OCI-LY3 (cell line): ENCODE measurements at regions not wholly inside any gene's neighbourhood (a gene's known extent, or its start where the extent isn't known, plus 50 kb on each side); places are given as distances from the start of the nearest gene placed in this dataset.

Experiments used
- H2AFZ ChIP-seq: fragments of 200-600, 300-600 bp; shearing (Covaris generic); 2 replicates; pipeline ENCODE4 v1.6.0; 2014; ENCODE audit warnings: antibody characterized with exemption, low read depth, low read length
- H3K27ac ChIP-seq: fragments of 200-600, 300-600 bp; sonication (generic); 2 replicates; pipeline ENCODE4 v1.5.1; 2014; ENCODE audit warnings: mild to moderate bottlenecking, low read length, moderate library complexity, mixed read lengths
- H3K27me3 ChIP-seq: fragments of 200-600, 300-600 bp; sonication (generic); 2 replicates; pipeline ENCODE4 v1.6.1; 2014; ENCODE audit warnings: low read depth, low read length, mixed read lengths
- H3K36me3 ChIP-seq: fragments of 200-600, 300-600 bp; sonication (generic); replicated peaks from 2 replicates; pipeline ENCODE3; 2014; ENCODE audit warnings: low read depth, low read length, mixed read lengths
- H3K4me1 ChIP-seq: fragments of 300-600, 200-600 bp; sonication (generic); 2 replicates; pipeline ENCODE4 v1.6.1; 2014; ENCODE audit warnings: low read length, mixed read lengths
- H3K4me2 ChIP-seq: fragments of 200-600, 300-600 bp; sonication (generic); 2 replicates; pipeline ENCODE4 v1.6.1; 2014; ENCODE audit warnings: low read length, mixed read lengths
- H3K4me3 ChIP-seq: fragments of 300-600, 200-600 bp; sonication (generic); 2 replicates; pipeline ENCODE4 v1.5.1; 2014; ENCODE audit warnings: antibody characterized with exemption, mild to moderate bottlenecking, low read length, moderate library complexity
- H3K79me2 ChIP-seq: fragments of 300-600, 200-600 bp; shearing (Covaris generic); 2 replicates; pipeline ENCODE4 v1.6.1; 2014; ENCODE audit warnings: mild to moderate bottlenecking, low read length, mixed read lengths
- H3K9ac ChIP-seq: fragments of 300-600, 200-600 bp; shearing (Covaris generic); 2 replicates; pipeline ENCODE4 v1.6.0; 2014; ENCODE audit warnings: mild to moderate bottlenecking, low read length, moderate library complexity
- H3K9me3 ChIP-seq: fragments of 200-600, 300-600 bp; shearing (Covaris generic); 2 replicates; pipeline ENCODE4 v1.6.1; 2014; ENCODE audit warnings: low read length, mixed read lengths; ENCODE audit not compliant: insufficient read depth
- H4K20me1 ChIP-seq: fragments of 200-600, 300-600 bp; sonication (generic); 2 replicates; pipeline ENCODE4 v1.6.1; 2016; ENCODE audit warnings: low read length, mixed read lengths; ENCODE audit not compliant: insufficient read depth
- CTCF ChIP-seq: fragments of 200-600, 300-600 bp; sonication (generic); IDR thresholded peaks from 2 replicates; pipeline ENCODE4 v1.5.1; 2014; ENCODE audit warnings: antibody characterized with exemption, low read length, low read depth
- EZH2phosphoT487 ChIP-seq: fragments of 200-600 bp; shearing (Covaris generic); IDR thresholded peaks from 2 replicates; pipeline ENCODE4 v1.6.1; 2018; ENCODE audit warnings: antibody characterized with exemption, mixed run types, low read depth

DNA sequence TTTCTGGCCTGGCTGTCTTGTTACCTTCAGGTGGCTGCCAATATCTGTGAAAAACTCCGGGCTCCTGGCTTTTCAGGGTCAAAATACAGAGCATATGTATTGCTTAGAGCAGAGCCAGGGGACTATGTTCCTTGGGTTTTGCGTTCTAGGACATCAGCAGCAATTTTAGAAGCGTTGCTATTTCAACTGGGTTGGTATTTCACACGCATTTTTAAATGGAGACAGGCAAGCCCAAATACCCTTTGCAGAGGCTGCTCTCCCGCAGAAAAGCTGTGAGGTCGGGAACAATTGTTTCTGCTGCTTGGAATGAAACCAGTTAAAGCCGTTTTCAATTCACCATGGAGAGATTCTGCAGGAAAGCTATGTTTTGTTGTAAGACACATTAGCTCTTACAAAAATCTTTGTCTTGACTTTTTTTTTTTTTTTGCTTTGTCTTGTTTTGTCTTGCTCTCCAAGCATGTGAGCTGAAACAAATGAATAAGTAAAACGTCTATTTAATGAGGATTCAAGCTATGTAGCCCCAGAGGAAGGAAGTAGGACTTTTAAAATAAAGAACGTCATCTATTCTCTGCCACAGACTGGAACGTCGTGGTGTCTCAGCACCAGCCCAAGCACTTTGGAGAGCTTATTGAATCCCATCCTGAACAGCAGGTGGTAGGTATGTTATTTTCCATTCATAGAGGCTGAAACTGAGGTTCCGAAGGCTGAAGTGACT, 181.0 kb upstream of the TBX3 start:
- TF ChIP-seq EZH2phosphoT487 (no peak), CTCF (no peak)
- no peaks in the 10 kb centered on the region for H3K79me2 ChIP-seq
- H3K4me2 ChIP-seq, result no peak overlapping the region
- H3K4me1 ChIP-seq, result no peaks in the 10 kb centered on the region
- H3K36me3 ChIP-seq, result no peaks in the 10 kb centered on the region
- peaks cover 6% of the 10 kb centered on the region; the same call in 1 of the 2 replicates for H3K27me3 ChIP-seq
- no peaks in the 10 kb centered on the region for H3K9me3 ChIP-seq
- H3K9ac ChIP-seq, result no peak overlapping the region
- no peak overlapping the region for H3K4me3 ChIP-seq
- no peaks in the 10 kb centered on the region for H4K20me1 ChIP-seq
- no peak overlapping the region for H2AFZ ChIP-seq
- H3K27ac ChIP-seq, result no peak overlapping the region

GRCh38 chr12:114863911-114864310, 179.9 kb upstream of the TBX3 start:
- TF ChIP-seq EZH2phosphoT487, result no peak
- no peak for TF ChIP-seq CTCF
- Histone ChIP-seq H3K79me2 (no peaks in the 10 kb centered on the region), H3K4me1 (no peaks in the 10 kb centered on the region), H3K27me3 (peaks cover 6% of the 10 kb centered on the region; the same call in 1 of the 2 replicates), H3K36me3 (no peaks in the 10 kb centered on the region), H3K27ac (no peak overlapping the region), H3K4me2 (no peak overlapping the region), H2AFZ (no peak overlapping the region), H4K20me1 (no peaks in the 10 kb centered on the region), H3K9ac (no peak overlapping the region), H3K9me3 (no peaks in the 10 kb centered on the region), H3K4me3 (no peak overlapping the region)

- Histone ChIP-seq H3K4me1 (no peaks in the 10 kb centered on the region), H2AFZ (no peak overlapping the region), H3K4me2 (no peak overlapping the region), H3K4me3 (no peak overlapping the region), H3K9me3 (no peaks in the 10 kb centered on the region), H3K9ac (no peak overlapping the region), H4K20me1 (no peaks in the 10 kb centered on the region), H3K27ac (no peak overlapping the region), H3K79me2 (no peaks in the 10 kb centered on the region), H3K27me3 (peaks cover 6% of the 10 kb centered on the region; the same call in 1 of the 2 replicates), H3K36me3 (no peaks in the 10 kb centered on the region)
- TF ChIP-seq CTCF (no peak), EZH2phosphoT487 (no peak)
These were observed 177.0 kb upstream of the TBX3 start for GRCh38 chr12:114860969-114861368.

GRCh38 chr12:114858388-114859146, 174.6 kb upstream of the TBX3 start:
- H3K27me3 ChIP-seq, result no peaks in the 10 kb centered on the region; the same call in 1 of the 2 replicates
- TF ChIP-seq EZH2phosphoT487, result no peak
- no peak for TF ChIP-seq CTCF

More at GRCh38 chr12:114858388-114859146, 174.6 kb upstream of the TBX3 start:
- no peak overlapping the region for H3K4me2 ChIP-seq
- H3K36me3 ChIP-seq, result no peaks in the 10 kb centered on the region
- no peak overlapping the region for H3K9ac ChIP-seq
- H2AFZ ChIP-seq, result no peak overlapping the region
- no peaks in the 10 kb centered on the region for H3K79me2 ChIP-seq
- H4K20me1 ChIP-seq, result no peaks in the 10 kb centered on the region
- H3K9me3 ChIP-seq, result no peaks in the 10 kb centered on the region
- H3K27ac ChIP-seq, result no peak overlapping the region
- H3K4me3 ChIP-seq, result no peak overlapping the region
- no peaks in the 10 kb centered on the region for H3K4me1 ChIP-seq
